Fibroblast of peridontal ligament (primary cell): ENCODE measurements at regions not wholly inside any gene's neighbourhood (a gene's known extent, or its start where the extent isn't known, plus 50 kb on each side); places are given as distances from the start of the nearest gene placed in this dataset.
A peak's percentile ranks its signal among the peaks of the same experiment; 100 is the strongest.
"Not testable (repeated sequence)": the region's sequence is repeated elsewhere in the genome, so short reads cannot be mapped to it uniquely, and the experiment has no call there.

ENCODE experiments used
- DNase-seq: peaks from one replicate; pipeline ENCODE4 v3.0.0-alpha.2; 2010; ENCODE audit errors: extremely low read depth

DNA sequence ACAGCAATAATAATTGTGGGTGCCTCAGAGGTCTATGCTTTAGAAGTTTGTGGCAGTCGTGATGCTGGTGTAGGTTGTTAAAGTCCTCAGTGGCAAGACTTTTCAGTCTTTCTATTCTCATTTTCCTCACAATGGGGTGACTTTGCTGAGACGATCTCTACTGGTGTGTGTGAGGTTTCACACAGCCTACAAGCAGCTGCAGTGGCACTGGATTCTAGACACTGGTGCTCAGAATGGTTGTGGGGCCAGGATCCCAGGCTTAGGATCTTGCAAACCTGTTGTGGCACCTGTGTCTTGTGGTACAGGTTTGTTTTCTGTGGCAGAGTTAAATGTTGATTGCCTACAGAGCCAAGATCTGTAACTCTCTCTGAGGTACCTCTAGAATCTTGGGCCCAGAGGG is 581.2 kb downstream of the PTPRC start:
- no peak for DNase-seq

DNA sequence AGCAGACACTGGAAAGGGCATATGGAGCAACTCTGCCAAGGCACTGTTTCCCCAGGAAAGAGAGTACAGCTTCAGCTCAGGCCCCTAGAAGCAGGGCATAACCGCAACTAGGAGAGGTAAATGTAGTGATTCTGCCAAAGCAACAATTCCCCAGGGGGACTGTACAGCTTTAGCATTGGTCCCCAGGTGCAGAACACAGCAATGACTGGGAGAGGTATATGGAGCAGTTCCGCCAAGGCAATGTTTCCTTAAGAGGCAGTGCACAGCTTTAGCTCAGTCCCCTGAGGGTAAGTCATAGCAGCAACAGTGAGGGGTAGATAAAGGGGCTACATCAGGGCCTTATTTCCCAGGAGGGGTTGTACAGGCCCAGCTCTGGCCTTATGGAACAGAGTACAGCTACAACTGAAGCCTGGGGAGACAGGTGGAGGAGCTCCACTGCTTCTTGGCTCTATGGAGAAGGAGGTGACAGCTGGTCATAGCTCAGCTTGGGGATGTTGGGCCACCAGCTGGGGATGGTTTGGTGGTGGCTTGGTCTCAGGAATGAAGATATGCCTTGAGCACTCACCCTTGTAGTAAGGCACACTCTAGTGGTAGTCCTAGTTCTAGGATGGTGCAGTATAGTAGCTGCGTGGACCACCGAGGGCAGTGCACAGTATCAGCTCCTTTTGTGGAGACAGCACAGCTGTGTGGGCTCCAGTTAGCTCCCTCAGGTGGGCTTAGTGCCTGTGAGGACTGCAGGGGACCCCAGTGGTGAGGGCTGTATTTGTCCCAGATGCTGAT is 582.7 kb downstream of the PTPRC start:
- DNase-seq = no peak

DNA sequence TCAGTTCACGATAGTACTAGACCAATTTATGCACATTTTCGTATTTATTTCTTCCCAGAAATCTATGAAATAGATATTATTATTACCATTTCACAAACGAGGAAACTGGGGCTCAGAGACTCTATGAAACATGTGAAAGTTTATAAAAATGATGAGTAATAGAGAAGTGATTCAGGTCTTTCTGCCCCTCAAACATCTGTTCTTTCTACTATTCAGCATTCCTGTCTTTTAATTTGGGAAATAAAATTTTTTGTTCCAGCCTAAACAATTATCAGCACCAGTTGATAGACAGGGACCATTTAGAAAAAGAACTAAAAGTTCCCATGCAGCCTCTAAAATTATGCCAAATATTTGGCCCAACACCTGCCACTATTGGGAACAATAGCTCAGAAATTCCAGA is 585.1 kb downstream of the PTPRC start:
- DNase-seq = no peak

DNA sequence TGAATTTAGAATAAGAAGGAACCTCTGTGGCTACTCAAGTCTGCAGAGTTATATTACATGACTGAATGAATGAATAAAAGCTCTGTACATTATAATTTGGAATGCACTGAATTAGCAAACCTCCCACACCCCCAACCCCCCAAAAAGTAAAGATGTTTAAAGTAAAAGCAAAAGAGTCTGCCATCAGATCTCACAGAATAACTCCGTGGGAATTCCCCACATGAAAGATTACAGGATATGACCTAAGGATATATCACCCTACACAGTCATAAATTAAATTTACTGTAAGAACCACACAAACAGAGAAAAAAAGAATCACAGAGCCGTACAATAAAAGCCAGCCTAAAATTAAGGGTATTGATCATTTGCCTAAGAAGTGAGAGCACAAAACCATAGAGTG is 587.3 kb downstream of the PTPRC start:
- DNase-seq = peak; percentile 48

DNA sequence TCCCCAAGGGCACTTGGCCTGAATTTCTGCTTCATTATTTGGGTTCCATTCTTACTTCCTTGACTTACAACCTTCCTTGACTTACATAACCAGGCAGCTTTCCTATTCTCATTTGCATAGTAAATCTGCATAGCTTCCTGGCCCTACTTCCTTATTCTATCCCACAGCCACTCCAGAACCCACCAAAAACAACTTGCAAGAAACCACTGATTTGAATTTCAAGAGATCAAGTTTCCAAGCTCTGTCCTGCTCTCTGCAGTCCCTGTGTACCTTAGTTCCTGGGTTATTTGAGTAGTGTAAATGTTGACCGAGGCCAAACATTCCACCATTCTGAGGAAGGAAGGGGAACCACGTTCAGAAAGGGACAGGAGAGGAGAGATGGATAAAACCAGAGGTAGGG is 603.3 kb downstream of the PTPRC start:
- DNase-seq = no peak

DNA sequence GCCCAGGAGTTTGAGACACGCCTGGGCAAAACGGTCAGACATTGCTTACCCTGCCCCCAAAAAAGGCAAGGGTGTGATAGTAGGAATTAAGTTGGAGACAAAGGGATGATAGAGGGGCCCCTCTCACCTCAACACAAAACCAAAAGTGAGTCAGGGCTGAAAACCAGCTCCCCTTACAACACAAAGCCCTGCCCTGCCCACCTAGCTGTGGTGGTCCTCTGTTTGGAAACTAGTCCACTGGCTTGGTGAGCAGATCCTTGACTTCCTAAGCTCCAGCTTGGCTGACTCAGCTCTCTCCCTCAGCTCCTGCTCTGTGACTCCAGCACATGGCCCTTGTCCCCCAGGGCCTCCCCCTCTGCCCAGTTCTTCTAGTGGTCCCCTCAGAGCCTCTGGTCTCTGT is 603.8 kb downstream of the PTPRC start:
- no peak for DNase-seq

DNA sequence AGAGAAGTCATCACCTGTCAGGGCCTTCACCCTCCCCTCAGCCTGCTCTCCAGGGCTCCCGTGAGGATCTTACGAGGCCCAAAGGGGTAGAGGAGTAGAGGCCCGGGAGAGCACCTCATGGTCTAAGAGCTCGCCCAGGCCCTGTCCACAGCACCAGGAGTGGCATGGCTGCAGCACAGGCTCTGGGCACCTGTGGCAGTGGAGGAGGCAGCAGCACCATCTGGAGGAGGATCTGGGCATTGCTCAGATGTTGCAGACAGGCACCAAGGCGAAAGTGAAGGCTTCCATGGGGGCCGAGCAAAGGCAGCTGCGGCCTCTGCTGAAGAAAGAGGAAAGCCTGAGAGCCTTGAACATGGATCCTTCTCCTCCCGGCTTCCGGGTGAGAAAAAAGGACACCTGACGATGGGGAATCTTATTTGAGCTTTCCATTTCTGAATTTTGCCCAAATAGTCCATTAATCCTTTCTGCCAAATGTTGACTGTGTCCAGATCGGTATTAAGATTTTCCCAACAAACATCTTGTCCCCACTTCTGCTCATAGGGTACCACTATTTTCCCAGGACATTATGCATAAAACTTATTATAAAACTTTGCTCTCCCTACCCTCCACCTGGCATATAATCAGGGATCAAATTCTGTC is 604.7 kb downstream of the PTPRC start:
- DNase-seq = peak; percentile 34

DNA sequence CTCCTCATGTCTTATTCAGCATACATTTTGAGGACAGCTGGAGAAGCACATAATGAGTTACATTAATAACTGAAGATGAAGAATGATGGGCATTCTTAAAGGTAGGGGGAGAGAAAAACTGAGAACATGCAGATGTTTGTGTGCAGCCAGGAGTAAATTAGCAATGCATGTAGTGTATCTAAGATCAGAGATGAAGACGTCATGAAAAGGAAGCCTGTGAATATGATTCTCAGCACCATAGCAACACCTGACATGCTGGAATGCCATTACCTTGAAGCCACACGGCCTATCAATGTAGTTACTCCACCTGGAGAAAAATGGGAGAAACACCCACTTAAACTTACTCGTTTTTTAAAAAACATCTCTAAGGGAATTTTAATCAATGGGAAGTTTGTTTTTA is 607.1 kb downstream of the PTPRC start:
- DNase-seq = no peak

DNA sequence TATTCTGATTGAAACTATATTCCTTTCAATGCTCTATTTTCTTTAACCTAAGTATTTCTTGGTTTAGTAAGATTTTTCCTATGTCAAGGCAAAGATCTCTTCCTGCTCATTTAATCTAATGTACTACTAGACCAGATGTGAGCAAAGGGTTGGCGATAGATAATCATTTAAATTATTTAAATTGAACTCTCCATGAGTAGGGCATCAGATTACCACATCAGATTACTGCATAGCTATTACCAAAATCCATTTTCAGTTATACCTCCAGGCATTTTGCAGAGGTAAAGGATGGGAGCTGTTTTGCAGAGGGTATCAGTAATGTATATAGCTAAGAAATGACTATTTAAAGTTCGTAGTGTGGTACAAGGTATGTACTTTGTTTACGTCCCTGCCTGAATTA is 607.9 kb downstream of the PTPRC start:
- DNase-seq = no peak

DNA sequence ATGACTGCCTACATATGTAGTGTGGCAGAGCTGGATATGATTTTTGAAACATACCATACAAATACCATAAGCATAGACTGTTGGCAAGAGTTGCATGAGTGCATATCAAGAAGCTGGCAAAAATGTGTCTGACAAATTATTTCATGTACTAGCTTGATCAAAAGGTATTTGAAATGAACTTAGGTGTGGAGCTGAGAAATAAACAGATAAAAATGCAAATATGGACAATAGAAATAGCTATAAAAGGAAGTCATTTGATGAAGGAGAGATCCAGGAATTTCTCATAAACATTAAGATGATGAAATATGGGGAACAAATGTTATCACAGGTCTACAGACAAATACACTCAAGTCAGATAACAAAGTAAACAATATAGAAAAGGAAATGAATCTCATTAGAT is 609.1 kb downstream of the PTPRC start:
- no peak for DNase-seq

DNA sequence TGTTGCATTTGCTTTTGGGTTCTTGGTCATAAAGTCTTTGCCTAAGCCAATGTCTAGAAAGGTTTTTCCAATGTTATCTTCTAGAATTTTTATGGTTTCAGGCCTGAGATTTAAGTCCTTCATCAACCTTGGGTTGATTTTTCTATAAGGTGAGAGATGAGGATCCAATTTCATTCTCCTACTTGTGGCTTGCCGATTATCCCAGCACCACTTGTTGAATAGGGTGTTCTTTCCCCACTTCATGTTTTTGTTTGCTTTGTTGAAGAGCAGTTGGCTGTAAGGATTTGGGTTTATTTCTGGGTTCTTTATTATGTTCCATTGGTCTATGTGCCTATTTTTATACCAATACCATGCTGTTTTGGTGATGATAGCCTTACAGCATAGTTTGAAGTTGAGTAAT is 615.2 kb downstream of the PTPRC start:
- not testable (repeated sequence) for DNase-seq

DNA sequence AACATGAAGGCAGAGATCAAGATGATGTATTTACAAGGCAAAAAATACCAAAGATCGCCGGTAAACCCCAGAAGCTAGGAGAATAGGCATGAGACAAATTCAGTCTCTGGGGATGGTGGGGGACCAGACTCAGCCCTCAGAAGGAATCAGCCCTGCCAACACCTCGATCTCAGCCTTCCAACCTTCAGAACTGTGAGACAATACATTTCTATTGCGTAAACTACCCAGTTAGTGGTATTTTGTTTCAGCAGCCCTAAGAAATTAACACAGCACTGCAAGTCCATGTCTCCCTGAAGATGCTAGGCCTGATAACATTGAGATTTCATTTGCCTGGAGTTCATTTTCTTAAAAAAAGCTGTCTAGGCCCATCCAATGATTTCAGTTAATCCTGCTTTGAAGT is 622.5 kb downstream of the PTPRC start:
- no peak for DNase-seq

DNA sequence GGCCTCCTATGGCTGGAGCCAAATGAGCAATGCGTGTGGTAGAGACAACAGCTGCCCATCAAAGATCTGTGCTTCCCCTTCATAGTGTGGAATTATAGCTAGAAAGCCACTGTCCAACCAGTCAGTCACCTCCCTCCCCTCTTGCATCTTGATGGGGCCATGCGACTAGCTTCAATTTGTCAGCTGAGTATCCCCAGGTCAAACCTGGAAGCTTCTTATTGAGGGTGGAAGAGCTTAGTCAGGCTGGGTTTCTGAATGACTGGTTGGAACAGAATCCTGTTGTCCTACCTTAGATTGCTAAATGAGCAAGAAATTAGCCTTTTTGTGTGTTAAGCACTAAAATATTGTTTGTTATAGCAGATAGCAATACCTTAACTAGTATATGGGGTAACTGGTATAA is 625.4 kb downstream of the PTPRC start:
- no peak for DNase-seq

DNA sequence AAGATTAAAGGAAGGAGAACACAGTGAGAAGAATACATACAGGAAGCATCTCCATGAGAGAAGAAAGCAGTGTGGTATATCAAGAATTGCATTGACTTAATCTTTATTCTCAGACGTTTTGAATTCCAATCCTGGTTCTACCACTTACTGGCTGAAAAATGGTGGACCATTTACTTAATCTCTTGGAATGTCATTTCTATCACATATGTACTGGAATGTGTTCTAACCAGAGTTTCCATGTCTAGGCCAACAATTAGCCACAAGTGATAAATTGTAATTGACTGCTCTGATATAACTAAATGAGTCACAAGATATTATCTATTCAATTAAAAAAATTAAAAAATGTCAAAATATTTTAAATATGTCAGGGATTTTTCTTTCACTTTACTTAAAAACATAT is 626.1 kb downstream of the PTPRC start:
- DNase-seq = no peak

DNA sequence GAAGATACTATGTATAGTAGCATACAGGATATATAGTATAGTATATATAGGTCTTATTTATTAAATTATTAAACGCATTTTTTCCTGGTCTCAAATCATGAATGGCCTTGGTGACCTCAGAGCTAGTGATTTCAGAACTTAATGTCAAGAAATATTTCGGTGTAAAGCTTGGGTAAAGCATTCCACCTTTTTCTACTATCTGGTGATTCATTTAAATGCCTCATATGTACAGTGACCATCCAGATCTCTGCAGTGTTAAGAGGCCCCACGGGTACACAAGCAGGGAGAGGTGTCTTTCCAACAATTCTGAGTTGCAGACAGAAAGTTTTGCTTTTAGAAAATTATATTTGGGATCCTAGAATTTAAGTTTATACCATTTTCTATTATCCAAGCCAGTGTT is 626.5 kb downstream of the PTPRC start:
- no peak for DNase-seq

DNA sequence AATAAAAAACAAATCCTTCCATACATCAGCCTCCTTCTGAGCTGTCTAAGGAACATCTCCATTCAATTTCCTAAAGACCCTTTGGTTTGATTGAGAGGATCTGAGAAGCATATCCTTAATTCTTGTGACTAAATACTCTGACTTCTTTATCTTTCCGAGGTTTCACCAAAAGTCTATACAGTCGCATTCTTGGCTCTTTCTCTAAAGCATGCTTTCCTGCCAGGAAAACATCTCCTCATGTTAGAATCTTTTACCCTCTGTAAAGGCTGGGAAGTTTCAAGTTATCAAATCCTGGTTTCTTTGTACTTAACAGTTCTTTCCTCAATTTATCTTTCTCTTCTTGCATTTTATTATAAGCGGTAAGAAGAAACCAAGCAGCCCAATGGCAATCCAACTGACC is 630.4 kb downstream of the PTPRC start:
- no peak for DNase-seq

DNA sequence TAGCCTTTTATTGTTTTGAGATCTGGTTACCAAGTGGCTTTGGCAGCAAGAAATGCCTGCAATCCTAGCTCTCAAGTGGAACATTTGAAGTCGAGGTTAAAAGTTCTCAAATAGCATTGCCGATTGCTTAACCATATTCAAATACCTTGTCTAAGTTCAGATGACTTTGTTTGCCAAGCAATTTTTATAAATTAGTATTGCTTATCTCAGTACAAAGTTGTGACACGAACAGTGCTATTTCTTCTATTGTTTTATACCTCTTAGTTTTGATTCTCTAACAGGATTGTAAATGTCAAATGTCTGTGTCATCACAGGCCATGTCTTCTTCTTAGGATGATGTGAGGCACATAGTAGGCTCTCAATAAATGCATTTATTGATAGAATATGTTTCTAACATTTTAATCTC is 633.3 kb downstream of the PTPRC start:
- DNase-seq = peak; percentile 90

DNA sequence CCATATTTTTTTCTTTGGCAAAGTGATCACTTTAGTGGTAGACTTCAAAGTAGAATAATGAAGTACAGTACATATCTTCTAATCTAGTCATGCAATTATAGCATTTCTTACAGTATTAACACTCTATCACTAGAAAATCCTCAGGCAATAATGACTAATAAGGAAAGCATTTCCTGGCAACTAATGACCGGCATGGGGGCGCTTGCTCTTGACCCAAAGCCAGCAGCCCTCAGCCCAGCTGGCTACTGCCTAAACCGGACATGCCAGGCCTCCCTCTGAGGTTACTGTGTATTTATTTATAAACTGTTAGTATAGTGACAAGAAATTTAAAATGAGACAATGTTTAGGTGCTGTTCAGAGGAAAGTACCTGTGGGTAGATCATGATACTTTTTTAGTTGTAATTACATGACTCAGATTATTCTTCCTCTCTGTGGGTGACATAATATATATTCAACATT is 633.8 kb downstream of the PTPRC start:
- DNase-seq = peak; percentile 71

DNA sequence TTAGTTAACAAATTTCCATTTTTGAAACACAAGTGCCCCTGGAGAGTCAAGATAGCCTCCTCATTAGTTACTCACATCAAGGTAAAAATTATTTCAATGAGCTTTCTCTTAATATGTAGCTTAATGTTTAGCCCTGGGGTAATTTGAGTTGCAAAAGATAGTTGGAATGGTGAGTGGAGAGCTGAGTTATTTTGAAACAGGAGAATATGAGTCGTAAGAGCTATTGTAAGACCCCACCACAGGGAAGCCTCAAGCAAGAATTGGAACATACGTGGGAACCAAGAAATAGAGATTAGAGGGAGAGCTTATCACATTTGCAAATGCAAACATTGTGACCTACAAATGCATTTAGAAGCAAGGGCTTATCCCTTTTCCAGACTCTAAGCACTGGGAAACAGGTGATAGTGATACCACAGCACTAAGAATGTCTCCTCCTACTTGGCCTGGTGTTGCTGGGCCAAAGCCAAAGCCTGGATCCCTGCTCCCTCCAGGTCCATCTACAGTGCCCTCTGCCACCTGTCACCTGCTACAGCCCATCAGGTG is 635.1 kb downstream of the PTPRC start:
- peak; percentile 19 for DNase-seq

DNA sequence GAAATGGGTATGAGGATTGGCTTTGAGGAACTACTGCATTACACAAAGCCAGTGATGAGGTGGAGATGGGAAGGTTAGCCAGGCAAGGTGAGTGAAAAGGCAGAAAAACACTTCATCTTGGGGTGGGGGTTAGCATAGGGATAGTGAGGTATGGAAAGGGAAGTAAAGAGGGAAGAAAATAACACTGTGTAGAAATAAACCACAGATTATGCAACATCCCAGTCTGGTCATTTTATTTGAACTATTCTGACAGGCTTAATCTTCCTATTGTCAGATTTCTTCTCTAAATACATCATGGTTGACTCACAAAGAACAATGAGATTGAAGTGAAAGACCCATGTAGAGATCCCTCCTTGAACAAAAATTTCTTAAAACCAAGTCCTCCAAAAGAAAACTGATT is 640.2 kb downstream of the PTPRC start:
- DNase-seq = no peak

DNA sequence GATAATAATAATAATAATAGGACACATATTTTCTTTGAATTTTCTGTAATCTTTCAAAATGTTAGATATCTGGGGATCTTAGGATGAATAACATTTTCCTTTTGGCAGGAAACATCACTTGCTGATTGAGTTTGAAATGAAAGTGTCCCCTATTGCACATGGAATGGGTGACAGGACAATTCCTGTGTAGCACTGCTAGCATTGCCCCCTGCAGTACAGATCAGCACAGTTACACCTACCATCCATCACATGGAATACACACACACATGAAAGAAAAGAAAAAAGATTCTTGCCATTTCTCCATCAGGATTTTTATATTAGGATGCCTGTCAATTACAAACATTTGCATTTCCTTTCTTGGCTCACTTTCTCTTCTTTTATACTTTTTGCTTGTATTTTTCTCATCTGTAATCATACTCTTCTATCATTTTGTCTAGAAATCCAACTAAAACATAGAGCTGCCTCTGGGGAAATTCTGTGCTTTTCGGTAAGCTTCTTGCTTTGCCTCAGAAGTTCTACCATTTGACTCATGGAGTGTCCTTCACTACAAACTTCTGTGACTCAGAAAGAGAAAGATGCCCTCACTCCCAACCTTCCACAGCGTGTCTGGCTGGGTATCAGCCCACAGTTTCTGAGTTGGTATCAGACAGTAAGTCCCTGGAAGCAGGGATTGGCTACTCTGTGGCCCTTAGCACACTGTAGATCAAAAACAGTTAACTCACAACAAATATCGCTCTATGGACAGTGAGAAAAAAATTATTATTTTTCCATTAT is 641.2 kb downstream of the PTPRC start:
- DNase-seq = peak; percentile 43

DNA sequence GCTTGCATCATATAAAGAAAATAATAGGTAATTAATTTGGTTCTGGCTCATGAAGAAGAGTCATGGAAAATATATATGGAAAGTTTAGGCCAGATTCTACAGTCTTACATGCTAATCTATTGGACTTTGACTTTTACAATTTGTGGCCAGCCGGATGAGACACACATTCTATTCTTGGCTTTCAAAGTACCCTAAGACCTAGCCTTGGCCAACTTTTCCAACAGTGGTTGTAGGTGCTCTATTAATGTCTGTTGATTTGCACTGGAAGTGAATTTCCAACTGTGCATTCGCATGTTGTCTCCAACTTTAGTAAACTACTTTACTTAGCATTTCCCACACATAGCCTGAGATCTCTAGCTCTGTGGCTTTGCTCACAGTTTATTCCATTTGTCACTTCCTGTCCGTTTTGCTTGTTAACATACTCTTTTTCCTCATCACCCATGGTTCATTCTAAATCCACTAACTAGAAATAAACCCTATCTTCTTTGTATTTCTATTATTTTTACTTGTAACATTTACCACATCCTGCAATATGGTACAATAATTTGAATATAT is 644.0 kb downstream of the PTPRC start:
- DNase-seq = no peak
